D721Med (cell line): ENCODE measurements at regions not wholly inside any gene's neighbourhood (a gene's known extent, or its start where the extent isn't known, plus 50 kb on each side); places are given as distances from the start of the nearest gene placed in this dataset.
"Not testable (repeated sequence)": the region's sequence is repeated elsewhere in the genome, so short reads cannot be mapped to it uniquely, and the experiment has no call there.

Source experiments
- DNase-seq: peaks from one replicate; pipeline ENCODE4 v3.0.0; 2011; ENCODE audit warnings: low spot score; ENCODE audit not compliant: insufficient read length
- FAIRE-seq: peaks from 2 replicates; lab custom pipeline; 2011; peaks lifted over from hg19 to GRCh38; lab: Jason Lieb, UNC
- TF ChIP-seq, protein P1 (sequence below): IDR thresholded peaks from 2 replicates; pipeline ENCODE4 v1.5.1; 2012; ENCODE audit warnings: mild to moderate bottlenecking, control low read depth; ENCODE audit not compliant: insufficient read depth; ENCODE audit errors: missing control alignments

DNA sequence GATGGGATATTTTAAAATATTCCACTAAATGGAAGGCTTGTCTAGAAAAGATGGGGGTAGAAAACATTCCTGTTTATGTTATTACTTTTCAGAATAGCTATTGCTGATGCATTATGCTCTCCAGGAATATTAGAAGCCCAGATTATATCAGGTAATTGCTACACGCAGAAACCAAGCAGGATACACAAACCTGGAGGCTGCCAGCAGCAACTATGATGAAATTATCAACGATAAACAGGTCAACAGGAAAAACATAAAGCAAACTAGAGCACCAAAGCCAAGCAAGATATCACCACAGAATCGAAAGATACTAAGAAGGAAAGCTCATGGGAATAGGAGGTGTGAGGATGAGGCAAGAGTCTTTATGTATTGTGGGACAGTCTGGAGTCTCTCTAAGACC, 113.2 kb upstream of the SPATS2L start:
- FAIRE-seq (no peak), DNase-seq (no peak)
- TF ChIP-seq, protein P1, sequence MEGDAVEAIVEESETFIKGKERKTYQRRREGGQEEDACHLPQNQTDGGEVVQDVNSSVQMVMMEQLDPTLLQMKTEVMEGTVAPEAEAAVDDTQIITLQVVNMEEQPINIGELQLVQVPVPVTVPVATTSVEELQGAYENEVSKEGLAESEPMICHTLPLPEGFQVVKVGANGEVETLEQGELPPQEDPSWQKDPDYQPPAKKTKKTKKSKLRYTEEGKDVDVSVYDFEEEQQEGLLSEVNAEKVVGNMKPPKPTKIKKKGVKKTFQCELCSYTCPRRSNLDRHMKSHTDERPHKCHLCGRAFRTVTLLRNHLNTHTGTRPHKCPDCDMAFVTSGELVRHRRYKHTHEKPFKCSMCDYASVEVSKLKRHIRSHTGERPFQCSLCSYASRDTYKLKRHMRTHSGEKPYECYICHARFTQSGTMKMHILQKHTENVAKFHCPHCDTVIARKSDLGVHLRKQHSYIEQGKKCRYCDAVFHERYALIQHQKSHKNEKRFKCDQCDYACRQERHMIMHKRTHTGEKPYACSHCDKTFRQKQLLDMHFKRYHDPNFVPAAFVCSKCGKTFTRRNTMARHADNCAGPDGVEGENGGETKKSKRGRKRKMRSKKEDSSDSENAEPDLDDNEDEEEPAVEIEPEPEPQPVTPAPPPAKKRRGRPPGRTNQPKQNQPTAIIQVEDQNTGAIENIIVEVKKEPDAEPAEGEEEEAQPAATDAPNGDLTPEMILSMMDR = no peak

DNA sequence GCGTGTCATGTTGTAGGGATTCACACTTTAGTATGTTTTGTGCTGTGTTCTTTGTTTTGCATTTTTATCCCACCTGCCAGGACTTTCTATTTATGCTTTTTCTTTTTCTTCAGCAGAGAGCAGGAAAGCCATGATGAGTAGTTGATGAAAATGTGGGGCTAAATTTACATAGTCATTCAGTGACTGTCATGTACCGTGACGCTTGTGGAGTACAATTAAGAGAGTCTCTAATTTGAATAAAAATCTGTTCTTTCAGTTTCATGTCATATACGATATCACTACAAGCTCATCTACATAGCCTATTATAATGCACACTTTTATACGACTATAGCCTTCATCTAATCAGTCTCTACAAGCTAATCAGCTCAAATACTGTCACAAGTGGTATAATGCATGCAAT, 112.7 kb upstream of the SPATS2L start:
- TF ChIP-seq, protein P1 = no peak
- DNase-seq = no peak
- no peak for FAIRE-seq

DNA sequence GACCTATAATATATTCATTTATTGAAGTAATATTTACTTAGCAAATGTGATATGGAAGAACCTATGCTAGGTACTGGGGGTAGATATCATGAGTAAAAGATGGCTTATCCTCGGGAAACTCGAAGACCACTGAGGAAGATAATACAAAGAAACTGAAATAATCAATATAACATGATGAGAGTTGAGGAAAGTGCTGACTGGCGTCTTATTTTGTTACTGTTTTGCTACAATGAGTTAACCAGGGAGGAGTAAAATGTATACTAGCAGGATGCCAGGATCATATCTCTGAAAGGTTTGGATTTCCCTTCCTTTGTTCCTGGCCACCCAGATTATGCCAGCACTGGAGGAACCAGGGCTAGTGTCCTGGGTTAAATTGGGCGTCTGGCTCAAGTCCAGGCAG, 111.7 kb upstream of the SPATS2L start:
- FAIRE-seq (no peak), DNase-seq (no peak)
- TF ChIP-seq, protein P1 = no peak

DNA sequence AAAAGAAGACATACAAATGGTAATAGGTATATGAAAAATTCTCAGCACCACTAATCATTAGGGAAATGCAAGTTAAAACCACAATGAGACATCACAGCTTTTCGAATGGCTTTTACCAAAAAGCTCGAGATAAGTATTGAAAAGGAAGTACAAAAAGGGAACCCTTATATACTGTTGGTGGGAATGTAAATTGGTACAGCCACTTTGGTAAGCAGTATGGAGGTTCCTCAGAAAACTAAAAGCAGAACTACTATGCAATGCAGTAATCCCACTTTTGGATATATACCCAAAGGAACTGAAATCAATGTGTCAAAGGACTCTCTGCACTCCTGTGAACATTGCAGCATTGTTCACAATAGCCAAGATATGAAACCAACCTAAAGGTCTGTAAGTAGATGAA, 107.5 kb upstream of the SPATS2L start:
- TF ChIP-seq, protein P1 = no peak
- DNase-seq = no peak
- FAIRE-seq = no peak

DNA sequence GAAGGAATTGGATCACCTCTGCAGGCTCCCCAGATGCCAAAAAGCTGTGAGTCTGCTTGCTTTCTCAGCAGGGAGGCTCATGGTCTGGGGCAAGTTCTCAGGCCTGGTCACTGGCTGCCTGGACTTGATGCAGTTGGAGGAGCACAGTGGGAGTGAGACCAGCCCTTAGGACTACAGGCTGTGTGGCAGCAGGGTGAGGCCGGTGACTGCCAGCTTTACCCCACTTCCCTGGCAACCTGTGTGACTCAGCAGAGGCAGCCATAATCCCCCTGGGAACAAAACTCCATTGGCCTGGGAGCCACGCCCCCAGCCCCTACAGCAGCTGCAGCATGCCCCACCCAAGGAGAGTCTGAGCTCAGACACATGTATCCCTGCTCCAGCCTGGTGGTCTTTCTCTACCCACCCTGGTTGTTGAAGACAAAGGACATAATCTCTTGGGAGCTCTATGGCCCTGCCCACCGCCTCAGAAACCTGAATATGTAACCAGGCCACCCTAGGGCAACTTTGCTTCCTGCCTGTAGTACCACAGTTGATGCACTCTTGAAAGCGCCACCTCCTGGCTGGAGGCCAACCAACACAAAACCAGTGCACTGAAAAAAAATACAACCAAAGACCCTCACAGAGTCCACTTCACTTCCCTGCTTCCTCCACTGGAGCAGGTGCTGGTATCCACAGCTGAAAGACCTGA, 106.8 kb upstream of the SPATS2L start:
- FAIRE-seq (no peak), DNase-seq (no peak)
- TF ChIP-seq, protein P1 = no peak

DNA sequence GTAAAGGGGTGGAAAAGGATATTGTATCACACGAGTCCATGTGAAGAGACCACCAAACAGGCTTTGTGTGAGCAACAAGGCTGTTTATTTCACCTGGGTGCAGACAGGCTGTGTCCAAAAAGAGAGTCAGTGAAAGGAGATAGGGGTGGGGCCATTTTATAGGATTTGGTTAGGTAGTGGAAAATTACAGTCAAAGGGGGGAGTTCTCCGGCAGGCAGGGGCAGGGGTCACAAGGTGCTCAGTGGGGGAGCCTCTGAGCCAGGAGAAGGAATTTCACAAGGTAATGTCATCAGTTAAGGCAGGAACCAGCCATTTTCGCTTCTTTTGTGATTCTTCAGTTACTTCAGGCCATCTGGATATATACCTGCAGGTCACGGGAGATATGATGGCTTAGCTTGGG, 104.7 kb upstream of the SPATS2L start:
- DNase-seq, FAIRE-seq: not testable (repeated sequence)

DNA sequence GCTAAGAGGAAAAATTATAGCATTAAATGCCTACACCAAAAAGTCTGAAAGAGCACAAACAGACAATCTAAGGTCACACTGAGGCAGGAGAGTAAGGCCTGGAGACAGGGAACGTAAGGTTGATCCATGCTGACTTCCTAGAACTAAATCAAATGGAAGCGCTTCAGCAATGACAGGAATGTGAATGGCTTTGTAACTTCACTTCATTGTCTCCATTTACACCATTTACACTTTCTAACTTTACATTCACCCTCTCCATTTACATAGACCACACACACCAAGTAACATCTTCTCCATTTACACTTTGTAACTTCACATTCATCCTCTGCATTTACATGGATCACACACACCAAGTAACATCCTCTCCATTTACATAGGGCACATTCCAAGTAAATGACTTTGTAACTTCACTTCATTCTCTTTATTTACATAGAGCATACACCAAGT, 103.1 kb upstream of the SPATS2L start:
- DNase-seq (no peak), FAIRE-seq (no peak)
- TF ChIP-seq, protein P1 = no peak

DNA sequence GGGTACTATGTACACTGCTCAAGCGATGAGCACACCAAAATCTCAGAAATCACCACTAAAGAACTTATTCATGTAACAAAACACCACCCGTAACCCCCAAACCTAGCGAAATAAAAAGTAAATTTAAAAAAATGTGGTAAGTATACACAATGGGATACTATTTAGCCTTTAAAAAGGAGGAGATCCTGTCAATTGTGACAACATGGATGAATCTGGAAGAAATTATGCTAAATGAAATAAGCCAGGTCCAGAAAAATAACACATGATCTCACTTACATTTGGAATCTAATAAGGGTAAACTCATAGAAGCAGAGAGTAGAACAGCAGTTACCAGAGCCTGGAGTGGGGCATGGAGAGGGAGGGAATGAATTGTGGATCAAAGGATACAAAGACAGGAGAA, 98.5 kb upstream of the SPATS2L start:
- DNase-seq (no peak), FAIRE-seq (no peak)
- TF ChIP-seq, protein P1 = no peak
